ENCODE measurements at regions not wholly inside any gene's neighbourhood (a gene's known extent, or its start where the extent isn't known, plus 50 kb on each side); places are given as distances from the start of the nearest gene placed in this dataset.

- peaks cover 17% of the 10 kb centered on the region for H3K36me3 ChIP-seq (ENCODE audit: control insufficient read depth, insufficient read depth, low read length)
- FAIRE-seq, result no peak
Measured at GRCh38 chr9:129343424-129344375, 165.6 kb upstream of the IER5L start.

DNA sequence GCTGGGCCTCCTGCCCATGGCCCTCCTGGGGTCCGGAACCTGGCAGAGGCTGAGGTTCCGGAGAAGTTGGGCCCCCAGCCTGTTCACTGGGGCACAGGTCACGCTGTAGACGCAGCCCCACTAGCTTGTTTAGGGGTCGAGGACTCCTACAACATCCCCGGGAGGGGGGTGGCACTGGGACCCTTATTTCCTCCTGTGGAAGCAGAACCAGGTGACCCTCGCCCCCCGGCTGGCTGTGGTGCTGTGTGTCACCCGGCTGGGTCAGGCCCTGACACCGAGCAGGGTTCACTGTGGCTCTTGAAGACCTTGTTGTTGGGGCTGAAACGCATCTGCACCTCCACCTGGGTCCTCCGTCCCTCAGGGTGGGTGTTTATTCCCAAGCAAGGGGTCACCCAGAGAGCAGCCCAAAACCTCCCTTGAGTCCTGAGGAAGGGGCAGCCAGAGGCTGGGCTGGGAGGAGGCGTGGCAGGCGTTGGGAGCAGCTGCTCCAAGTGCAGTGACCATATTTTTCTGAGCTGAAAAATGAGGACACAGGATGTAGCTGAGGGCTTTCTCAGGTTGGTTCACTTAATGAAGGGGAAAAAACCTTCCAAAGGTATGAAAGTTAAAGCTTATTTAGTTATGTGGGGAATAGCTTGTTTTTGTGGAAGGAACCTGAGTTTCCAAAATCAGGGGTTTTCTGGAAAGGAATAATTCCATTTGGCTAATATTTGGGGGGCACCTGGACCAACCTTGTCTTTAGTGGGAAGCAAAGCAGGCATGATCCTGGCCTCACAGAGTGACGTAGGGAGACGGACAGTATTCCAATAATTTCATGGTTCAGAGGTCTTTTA, 164.7 kb upstream of the IER5L start:
- peaks cover 18% of the 10 kb centered on the region for H3K36me3 ChIP-seq (ENCODE audit: control insufficient read depth, insufficient read depth, low read length)
- TF ChIP-seq, protein P1, sequence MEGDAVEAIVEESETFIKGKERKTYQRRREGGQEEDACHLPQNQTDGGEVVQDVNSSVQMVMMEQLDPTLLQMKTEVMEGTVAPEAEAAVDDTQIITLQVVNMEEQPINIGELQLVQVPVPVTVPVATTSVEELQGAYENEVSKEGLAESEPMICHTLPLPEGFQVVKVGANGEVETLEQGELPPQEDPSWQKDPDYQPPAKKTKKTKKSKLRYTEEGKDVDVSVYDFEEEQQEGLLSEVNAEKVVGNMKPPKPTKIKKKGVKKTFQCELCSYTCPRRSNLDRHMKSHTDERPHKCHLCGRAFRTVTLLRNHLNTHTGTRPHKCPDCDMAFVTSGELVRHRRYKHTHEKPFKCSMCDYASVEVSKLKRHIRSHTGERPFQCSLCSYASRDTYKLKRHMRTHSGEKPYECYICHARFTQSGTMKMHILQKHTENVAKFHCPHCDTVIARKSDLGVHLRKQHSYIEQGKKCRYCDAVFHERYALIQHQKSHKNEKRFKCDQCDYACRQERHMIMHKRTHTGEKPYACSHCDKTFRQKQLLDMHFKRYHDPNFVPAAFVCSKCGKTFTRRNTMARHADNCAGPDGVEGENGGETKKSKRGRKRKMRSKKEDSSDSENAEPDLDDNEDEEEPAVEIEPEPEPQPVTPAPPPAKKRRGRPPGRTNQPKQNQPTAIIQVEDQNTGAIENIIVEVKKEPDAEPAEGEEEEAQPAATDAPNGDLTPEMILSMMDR (IDR thresholded peaks at IDR 0.05; ENCODE audit: insufficient read depth, low read length, severe bottlenecking), result no peak
- H3K27me3 ChIP-seq (ENCODE audit: control insufficient read depth, insufficient read depth, low read length), result no peaks in the 10 kb centered on the region
- H3K4me3 ChIP-seq (ENCODE audit: low read depth, low read length), result no peak overlapping the region
- DNase-seq (ENCODE audit: low read depth) (no peak), FAIRE-seq (no peak)

More at GRCh38 chr9:129343424-129344375, 165.6 kb upstream of the IER5L start:
- Histone ChIP-seq H3K27me3 (ENCODE audit: control insufficient read depth, insufficient read depth, low read length) (no peaks in the 10 kb centered on the region), H3K4me3 (ENCODE audit: low read depth, low read length) (no peak overlapping the region)
- DNase-seq (ENCODE audit: low read depth), result no peak
- TF ChIP-seq, protein P1 (IDR thresholded peaks at IDR 0.05; ENCODE audit: insufficient read depth, low read length, severe bottlenecking), result no peak

- peaks cover 18% of the 10 kb centered on the region for H3K36me3 ChIP-seq (ENCODE audit: control insufficient read depth, insufficient read depth, low read length)
- no peak for DNase-seq (ENCODE audit: low read depth)
- H3K27me3 ChIP-seq (ENCODE audit: control insufficient read depth, insufficient read depth, low read length), result no peaks in the 10 kb centered on the region
- no peak overlapping the region for H3K4me3 ChIP-seq (ENCODE audit: low read depth, low read length)
- TF ChIP-seq, protein P1 (IDR thresholded peaks at IDR 0.05; ENCODE audit: insufficient read depth, low read length, severe bottlenecking), result no peak
- no peak for FAIRE-seq
Measured at GRCh38 chr9:129341987-129342348, 163.9 kb upstream of the IER5L start.

DNA sequence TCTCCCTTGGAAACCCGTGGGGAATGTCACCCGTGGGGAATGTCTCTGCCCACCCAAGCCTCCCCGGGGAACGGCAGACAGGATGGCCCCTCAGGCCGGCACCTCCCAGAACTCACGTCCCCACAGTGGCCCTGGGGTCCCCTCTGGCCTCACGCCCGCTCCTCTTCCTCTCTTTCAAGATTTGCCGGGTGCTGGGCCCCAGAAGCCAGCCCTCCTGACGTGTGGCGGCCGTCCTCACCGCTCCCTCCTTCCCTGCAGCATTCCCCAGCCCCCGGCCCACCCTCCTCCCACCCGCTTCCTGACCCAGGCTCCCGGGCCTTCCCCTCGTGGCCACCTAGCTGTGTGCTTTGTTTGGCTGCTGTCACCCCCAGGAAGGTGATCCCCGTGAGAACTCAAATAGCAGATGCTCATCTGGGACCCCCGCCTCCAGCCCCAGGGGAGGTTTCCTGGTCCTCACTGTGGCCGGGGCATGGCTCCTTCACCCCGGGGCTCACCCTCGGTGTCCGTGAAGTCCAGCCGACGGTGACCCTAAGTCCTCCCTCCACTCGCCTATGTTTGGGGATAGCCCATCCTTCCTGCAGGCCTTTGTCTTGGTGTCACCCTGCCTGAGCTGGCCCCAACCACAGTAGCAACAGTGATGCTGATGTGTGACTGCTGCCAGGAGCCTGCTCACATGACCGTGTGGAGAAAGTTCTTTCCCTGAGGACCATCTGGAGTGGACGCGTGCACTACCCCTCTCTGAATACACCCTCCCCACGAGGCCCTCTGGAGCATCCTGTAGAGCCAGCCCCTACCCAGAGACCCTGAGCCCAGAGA, 163.3 kb upstream of the IER5L start:
- peaks cover 18% of the 10 kb centered on the region for H3K36me3 ChIP-seq (ENCODE audit: control insufficient read depth, insufficient read depth, low read length)
- FAIRE-seq (no peak), DNase-seq (ENCODE audit: low read depth) (no peak)
- no peak overlapping the region for H3K4me3 ChIP-seq (ENCODE audit: low read depth, low read length)
- TF ChIP-seq, protein P1 (IDR thresholded peaks at IDR 0.05; ENCODE audit: insufficient read depth, low read length, severe bottlenecking), result no peak
- no peaks in the 10 kb centered on the region for H3K27me3 ChIP-seq (ENCODE audit: control insufficient read depth, insufficient read depth, low read length)

DNA sequence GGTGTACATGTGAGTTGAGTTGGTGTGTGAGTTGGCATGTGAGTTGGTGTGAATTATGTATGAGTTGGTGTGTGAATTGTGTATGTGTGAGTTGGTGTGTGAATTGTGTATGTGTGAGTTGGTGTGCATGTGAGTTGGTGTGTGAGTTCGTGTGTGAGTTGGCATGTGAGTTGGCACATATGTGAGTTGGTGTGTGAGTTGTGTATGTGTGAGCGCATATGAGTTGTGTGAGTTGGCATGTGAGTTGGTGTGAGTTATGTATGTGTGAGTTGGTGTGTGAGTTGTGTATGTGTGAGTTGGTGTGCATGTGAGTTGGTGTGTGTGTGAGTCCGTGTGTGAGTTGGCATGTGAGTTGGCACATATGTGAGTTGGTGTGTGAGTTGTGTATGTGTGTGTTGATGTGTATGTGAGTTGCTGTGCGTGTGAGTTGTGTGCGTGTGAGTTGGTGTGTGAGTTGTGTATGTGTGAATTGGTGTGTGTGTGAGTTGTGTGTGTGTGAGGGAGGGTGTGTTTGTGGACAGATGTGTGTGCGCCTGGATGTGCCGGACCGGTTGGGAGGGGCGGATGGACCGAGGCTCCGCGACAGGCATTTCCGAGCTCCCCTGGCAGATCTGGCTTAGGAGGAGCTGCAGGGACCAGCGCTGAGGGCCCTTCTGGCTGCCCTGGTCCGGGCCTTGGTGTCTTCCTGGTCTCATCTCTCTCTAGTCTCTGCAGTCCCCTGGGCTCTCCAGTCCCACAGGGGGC, 162.5 kb upstream of the IER5L start:
- TF ChIP-seq, protein P1 (IDR thresholded peaks at IDR 0.05; ENCODE audit: insufficient read depth, low read length, severe bottlenecking), result no peak
- no peak for FAIRE-seq
- H3K36me3 ChIP-seq (ENCODE audit: control insufficient read depth, insufficient read depth, low read length), result peaks cover 20% of the 10 kb centered on the region
- no peak overlapping the region for H3K4me3 ChIP-seq (ENCODE audit: low read depth, low read length)
- DNase-seq (ENCODE audit: low read depth), result no peak
- H3K27me3 ChIP-seq (ENCODE audit: control insufficient read depth, insufficient read depth, low read length), result no peaks in the 10 kb centered on the region
